ENCODE measurements at regions not wholly inside any gene's neighbourhood (a gene's known extent, or its start where the extent isn't known, plus 50 kb on each side); places are given as distances from the start of the nearest gene placed in this dataset.

- DNase-seq (ENCODE audit: low read depth in 1 of 2, low spot score in 1 of 2) = no peak
These were observed 627.0 kb upstream of the TBL1XR1 start for GRCh38 chr3:177824190-177824786.

DNA sequence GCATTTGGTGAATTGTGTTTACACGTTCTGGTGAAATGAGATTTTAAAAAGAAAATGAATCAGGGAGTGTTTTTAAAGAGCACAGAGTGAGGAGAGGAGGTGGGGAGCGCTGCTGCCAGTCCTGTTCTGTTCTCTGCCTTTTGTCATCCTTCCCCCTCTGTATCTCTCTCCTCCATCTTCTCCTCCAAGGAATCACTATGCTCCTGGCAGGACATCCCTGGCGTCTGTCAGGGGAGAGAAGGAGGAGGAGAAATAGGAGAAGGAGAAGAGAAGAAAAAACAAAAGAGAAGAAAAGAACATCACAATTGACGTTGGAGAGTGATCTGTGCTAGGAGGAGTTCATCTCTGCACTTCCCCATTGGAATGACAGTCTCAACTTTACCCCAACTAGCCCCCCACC lies 627.6 kb upstream of the TBL1XR1 start:
- DNase-seq (ENCODE audit: low read depth in 1 of 2, low spot score in 1 of 2) = no peak

DNA sequence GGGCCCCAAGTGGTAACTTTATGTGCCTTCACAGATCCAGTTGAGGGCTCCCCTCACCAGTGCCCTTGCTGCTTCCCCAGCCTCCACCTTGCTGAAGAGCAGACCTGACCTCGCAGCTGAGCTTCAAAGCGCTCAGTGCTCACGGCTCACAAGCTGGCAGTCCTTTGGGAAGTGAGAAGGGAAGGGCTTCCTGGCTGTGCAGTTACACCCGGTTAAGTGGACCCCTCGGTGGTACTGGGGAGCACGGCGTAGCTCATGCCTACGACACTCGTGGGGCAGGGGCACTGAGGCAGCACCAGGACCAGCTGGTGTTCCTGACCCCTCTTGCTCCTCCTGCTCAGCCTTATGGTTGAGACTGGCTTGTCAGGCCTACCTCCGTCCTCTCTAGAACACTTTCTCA lies 629.0 kb upstream of the TBL1XR1 start:
- DNase-seq (ENCODE audit: low read depth in 1 of 2, low spot score in 1 of 2) = no peak

DNA sequence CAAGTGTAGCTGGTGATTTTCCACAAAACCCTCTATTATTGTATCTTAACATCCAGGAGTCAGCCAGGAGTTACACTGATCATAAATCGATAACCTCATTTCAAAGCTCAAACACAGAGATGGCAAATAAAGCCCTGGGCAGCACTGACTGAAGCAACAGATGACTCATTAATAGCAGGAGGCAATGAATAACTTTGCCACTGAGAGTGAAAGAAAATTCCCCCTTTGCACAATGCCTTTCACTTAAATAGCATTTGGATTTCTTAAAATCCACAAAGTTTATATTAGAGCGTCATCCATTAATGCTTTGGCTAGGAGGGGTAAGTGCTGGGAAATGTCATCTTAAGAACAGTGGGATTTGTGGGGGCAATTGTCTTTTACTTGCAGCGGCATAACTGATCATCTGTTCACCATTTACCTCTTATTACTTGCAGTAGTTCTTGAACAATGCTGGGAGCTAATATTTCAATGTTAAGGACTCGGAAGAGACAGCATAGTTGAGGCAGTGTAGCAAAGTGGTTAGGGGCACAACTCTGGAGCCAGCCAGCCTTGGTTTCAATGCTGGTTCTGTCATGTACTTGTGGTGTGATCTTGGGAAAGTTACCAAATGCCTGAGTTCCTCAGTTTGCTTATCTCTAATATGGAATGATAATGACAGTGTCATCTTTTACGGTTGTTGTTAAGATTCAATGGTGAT lies 630.4 kb upstream of the TBL1XR1 start:
- no peak for DNase-seq (ENCODE audit: low read depth in 1 of 2, low spot score in 1 of 2)

DNA sequence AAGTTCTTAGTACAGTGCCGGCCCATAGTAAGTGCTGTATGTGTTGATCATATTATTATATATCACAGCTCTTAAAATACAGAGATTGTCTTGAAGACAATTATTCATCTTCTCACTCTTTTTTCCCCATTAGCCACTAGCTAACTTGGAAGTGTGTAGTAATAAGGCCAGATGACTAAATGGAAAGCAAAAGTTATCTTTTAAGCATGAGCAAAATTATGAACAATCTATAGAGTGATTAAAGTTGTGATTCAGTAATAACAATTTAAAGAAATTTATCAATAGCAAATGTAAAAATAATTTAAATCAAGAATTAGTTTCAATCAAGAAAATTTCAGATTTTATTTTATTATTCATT lies 630.9 kb upstream of the TBL1XR1 start:
- DNase-seq (ENCODE audit: low read depth in 1 of 2, low spot score in 1 of 2) = no peak

DNA sequence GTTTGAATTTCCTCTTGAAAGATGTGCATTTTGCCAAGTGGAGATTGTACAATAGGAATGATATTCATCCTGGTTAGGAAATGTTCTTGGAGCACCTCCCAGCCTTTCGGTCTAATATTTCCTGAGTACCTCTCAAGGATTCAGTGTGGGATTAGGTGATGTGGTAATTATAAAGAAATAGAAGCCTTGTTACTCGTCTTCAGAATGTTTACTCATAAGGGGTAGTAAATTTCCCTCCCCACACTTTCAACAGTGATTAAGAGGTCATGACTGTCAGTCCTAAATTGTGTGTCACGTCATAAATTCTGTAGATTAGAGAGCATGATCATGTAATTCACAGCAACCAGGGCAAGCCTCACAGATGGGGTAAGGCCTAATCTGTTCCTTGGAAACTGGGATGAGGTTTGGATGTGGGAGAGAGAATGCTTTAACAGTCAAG lies 633.1 kb upstream of the TBL1XR1 start:
- no peak for DNase-seq (ENCODE audit: low read depth in 1 of 2, low spot score in 1 of 2)

DNA sequence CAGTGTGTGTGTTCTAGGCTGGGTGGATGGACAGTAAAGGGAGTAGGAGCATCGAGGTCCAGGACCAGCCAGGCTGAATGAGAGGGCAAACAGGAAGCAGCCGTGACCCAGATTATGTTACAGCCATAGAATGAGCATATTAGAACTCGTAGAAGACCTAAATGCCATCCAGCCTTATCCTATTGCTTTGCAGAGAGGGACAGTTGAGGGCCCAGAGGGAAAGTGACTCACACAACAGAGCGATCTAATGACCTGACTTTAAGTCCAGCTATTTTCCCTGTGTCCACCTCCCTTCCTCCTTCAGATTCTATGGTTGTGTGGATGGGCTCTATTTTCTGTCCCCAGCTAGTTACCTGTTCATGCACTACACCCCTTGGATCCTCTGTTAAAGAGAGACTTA lies 634.1 kb upstream of the TBL1XR1 start:
- DNase-seq (ENCODE audit: low read depth in 1 of 2, low spot score in 1 of 2) = no peak

DNA sequence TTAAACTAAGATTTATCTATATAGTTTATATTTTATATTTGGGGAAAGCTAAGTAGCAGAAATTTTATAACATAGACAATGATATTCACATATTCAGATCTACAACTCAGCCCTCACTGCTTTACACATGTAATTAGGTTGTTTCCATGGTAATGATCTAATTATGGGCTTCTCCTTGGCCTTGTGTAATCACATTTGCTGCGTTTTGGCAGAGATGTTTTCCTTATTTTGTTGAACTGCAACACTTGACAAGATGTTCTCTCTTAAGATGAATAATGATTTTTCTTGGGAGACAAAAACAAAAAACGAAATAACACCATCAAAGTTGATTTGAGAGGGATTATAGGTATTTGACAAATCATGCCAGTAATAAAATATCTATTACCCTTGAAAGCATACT lies 635.6 kb upstream of the TBL1XR1 start:
- no peak for DNase-seq (ENCODE audit: low read depth in 1 of 2, low spot score in 1 of 2)

DNA sequence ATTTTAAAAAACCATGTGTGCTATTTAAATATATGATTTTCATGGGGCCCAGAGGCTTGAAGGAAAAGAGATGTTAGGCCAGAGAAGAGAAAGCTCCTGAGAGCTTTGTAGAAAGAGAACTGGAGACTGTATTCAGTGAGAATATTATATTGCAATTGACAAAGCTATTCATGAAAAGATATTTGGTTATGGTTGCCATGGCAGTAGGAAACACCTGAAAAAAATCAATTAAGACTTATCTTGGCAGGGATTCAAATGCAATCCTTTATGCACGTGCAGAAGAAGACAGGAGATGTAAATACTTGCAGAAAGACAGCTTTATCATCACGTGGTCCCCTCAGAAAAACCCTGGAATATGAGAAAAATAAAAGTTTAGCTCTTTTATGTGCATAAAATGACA lies 636.0 kb upstream of the TBL1XR1 start:
- DNase-seq (ENCODE audit: low read depth in 1 of 2, low spot score in 1 of 2) = no peak

DNA sequence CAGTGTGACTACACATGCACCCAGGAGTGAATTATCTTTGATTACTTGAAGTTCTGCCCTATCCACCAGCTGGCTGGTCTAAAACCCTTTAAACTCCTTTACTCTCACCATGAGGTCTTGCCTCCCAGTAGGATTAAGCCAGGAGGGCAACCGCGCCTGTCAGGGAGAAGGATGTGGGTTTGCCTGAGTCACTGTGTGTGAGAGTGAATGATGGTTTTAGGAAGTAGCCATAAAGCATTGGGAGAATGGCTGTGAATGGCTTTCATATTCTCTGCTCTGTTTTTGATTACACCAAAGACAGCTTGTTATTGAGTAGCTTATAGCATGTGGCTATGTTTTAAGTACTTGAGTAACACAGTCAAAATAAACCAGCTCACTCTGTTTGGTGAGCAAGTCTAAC lies 637.7 kb upstream of the TBL1XR1 start:
- DNase-seq (ENCODE audit: low read depth in 1 of 2, low spot score in 1 of 2) = no peak

DNA sequence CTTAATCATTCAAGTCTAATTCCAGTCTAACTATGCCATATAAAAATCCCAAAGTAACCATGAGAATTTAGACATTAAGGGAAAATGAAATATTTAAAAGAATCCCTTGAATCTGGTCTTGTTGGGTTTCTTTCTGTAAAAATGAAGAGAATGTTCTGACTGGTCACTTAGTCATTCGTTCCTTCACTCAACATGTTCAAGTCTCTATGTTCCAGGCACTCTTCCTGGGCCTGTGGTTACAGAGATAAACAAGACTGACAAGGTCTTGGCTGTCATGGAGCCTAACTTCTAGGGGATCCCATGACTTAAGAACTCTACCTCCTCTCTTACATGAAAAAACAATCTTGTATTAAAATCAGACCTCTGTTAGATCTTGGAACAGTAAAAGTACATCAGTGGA lies 638.6 kb upstream of the TBL1XR1 start:
- no peak for DNase-seq (ENCODE audit: low read depth in 1 of 2, low spot score in 1 of 2)

DNA sequence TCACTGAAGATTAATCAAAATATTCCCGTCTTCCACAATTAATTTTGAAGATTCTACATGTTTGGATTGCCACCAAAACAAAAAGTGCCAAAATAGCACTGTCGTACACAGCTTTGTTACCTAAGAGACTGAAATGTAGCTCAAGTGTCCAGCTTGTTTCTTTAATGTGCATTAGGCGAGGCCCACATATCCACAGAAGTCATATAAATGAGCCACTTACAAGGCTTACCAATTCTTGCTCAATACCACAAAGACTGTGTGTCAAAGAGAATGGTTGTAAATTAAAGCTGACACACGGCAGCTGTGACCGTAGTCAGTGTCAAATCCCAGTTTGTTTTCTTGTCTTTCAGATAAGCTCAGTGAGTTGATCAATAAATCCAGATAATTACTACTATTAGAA lies 639.4 kb upstream of the TBL1XR1 start:
- DNase-seq (ENCODE audit: low read depth in 1 of 2, low spot score in 1 of 2) = no peak

DNA sequence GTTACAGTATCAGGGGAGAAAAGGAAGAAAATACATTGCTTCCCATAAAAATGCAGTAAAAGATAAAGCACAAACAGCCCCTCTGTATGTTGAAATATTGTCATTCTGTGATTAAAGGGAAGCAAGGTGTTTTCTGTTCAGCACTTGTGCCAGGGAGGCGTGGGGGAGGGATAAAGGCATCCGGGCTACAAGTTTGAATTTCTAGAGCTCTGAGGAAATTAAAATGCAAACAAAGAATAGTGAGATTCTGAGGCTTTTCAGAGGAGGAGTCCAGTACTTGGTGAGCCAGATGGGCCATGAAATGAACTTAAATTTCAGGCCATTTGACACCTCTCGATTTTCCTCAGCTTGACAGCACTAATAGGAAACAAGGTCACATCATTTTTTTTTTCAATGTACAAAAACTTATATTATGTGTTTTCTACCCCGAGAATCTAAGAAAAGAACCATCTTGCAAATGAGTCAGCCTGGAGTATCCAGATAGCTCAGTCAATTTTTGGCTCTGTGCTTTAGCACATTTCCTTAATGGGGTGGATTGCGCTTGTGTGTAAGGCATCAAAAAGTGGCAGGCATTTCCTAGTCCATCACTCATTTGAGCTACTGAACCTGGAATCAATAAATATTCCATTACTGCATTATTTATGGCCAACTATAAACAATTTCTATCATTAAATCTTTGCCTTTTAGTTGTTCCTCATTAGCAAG lies 640.8 kb upstream of the TBL1XR1 start:
- DNase-seq (ENCODE audit: low read depth in 1 of 2, low spot score in 1 of 2) = no peak

GRCh38 chr3:177838766-177839350 lies 641.6 kb upstream of the TBL1XR1 start:
- no peak for DNase-seq (ENCODE audit: low read depth in 1 of 2, low spot score in 1 of 2)

DNA sequence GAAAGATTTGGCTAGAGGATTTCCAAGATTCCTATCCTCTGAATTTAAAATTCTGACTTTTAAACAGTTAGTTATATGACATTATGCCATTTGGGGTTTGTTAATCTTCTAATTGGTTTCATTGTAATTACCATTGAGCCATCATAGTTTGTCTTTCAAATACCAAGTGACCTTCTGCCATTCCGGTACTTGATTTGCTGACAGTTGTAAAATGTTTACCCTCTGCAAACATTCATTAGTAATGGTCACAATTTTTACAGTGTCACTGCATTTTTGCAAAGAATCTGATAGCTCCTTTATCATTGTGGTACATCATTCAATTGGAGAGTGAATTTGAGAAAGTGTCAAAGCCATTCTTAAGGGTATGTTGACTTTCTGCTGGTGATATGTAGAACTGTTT lies 645.0 kb upstream of the TBL1XR1 start:
- DNase-seq (ENCODE audit: low read depth in 1 of 2, low spot score in 1 of 2) = no peak

DNA sequence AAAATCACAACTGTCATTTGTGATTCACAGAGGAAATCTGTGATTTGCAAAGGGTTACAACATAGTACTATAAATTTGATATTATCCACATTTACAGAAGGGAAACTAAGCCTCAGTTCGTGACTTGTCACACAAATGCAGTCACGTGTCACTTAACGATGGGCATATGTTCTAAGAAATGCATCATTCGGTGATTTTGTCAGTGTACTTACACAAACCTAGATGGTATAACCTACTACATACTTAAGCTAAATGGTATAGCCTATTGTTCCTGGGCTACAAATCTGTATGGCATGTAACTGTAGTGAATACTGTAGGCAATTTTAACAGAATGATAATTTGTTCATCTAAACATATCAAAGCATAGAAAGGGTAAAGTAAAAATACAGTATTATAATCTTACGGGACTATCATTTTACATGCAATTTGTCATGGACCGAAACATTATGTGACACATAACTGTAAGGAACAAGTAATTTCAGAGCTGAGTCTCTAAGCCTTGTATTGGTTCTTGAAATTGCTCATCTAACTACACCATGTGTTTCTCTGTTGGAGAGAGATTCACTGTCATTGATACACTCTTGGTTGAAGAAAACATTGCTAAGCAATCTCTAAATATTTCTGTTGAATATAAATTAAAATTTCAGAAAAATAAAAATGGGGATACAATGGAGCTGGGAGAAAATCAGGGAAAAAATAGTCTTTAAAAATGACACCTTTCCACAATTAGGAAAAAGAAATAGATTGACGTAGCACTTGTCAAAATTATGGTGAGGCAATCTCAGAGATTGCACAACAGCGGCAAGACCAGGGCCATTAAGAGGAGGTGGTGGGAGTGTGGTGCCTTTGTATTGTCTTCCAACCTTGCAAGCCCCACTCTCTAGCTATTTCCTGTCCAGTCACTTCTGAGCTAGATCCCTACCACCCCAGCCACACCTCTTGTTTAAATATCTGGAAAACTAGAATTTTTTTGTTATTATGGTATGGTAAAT lies 645.8 kb upstream of the TBL1XR1 start:
- DNase-seq (ENCODE audit: low read depth in 1 of 2, low spot score in 1 of 2) = no peak

GRCh38 chr3:177852001-177852807 lies 654.9 kb upstream of the TBL1XR1 start:
- no peak for DNase-seq (ENCODE audit: low read depth in 1 of 2, low spot score in 1 of 2)

GRCh38 chr3:177855021-177855420 lies 657.7 kb upstream of the TBL1XR1 start:
- DNase-seq (ENCODE audit: low read depth in 1 of 2, low spot score in 1 of 2) = no peak

DNA sequence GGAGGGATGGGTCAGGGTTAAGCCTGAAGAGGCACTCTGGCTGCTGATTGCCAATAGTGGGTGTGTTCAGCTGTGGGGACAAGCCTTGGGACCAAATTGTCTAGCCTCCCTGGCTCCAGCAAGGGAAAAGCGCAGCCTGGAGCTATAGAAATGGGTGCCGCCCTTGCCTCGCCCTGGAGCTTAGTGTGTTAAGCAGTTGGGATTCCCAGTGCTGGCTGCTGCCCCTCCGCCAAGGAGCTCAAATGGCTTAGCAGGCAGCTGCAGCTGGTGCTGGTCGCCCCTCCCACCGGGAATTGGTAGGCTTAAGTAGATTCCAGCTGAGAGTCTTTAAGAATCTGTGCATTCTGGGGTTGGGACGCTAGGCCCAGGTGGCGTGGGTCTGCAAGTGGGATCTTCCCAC lies 662.9 kb upstream of the TBL1XR1 start:
- no peak for DNase-seq (ENCODE audit: low read depth in 1 of 2, low spot score in 1 of 2)

- no peak for DNase-seq (ENCODE audit: low read depth in 1 of 2, low spot score in 1 of 2)
These were observed 665.7 kb upstream of the TBL1XR1 start for GRCh38 chr3:177862962-177863491.
